Small intestine (tissue), 7 donors: ENCODE measurements at regions not wholly inside any gene's neighbourhood (a gene's known extent, or its start where the extent isn't known, plus 50 kb on each side); places are given as distances from the start of the nearest gene placed in this dataset.

Experiments
- DNase-seq, 2 donors: peaks; one replicate each; pipeline versions ENCODE4 v3.0.0 to v3.0.0-alpha.2; 2013
- FAIRE-seq: peaks from 2 replicates; lab custom pipeline; 2012; peaks lifted over from hg19 to GRCh38; lab: Jason Lieb, UNC
- H3K27ac ChIP-seq, 3 donors: one replicate each; pipeline ENCODE4 v1.5.1; 2013; ENCODE audit warnings: low read length in 2 of 3, mild to moderate bottlenecking in 2 of 3, control low read depth in 1 of 3, inconsistent platforms in 1 of 3, low read depth in 1 of 3, moderate library complexity in 1 of 3
- H3K27me3 ChIP-seq, 3 donors: one replicate each; pipeline ENCODE4 v1.6.1; 2013; ENCODE audit warnings: low read length in 3 of 3, inconsistent platforms in 1 of 3; ENCODE audit not compliant: control insufficient read depth in 3 of 3, insufficient read depth in 3 of 3
- H3K36me3 ChIP-seq, 3 donors: one replicate each; pipeline ENCODE4 v1.6.1; 2013; ENCODE audit warnings: low read length in 3 of 3, inconsistent platforms in 1 of 3, low read depth in 1 of 3, mild to moderate bottlenecking in 1 of 3, moderate library complexity in 1 of 3; ENCODE audit not compliant: control insufficient read depth in 3 of 3, insufficient read depth in 2 of 3
- H3K4me1 ChIP-seq, 3 donors: one replicate each; pipeline ENCODE4 v1.6.1; 2013; ENCODE audit warnings: low read length in 2 of 3, inconsistent platforms in 1 of 3, low read depth in 1 of 3, mild to moderate bottlenecking in 1 of 3, moderate library complexity in 1 of 3; ENCODE audit not compliant: control insufficient read depth in 3 of 3, insufficient read depth in 2 of 3
- H3K4me3 ChIP-seq, 3 donors: one replicate each; pipeline ENCODE4 v1.5.1; 2013; ENCODE audit warnings: low read length in 3 of 3, control low read depth in 1 of 3, inconsistent platforms in 1 of 3, low read depth in 1 of 3, mild to moderate bottlenecking in 1 of 3, moderate library complexity in 1 of 3
- H3K9me3 ChIP-seq, 2 donors: one replicate each; pipeline ENCODE4 v1.6.1; 2013; ENCODE audit warnings: low read depth in 1 of 2, low read length in 1 of 2; ENCODE audit not compliant: control insufficient read depth in 2 of 2, insufficient read depth in 1 of 2
- WGBS, 3 donors: extraction: QIAGEN DNeasy Blood & Tissue Kit; methylation state at CpG; one replicate each; pipeline ENCODE4 v1.1.7; 2013; 5-methylcytosine and 5-hydroxymethylcytosine counted together
- donor health status: healthy with polysubstance abuse.
- donor health status: control.
- donor health status: control.
- donor health status: Bipolar disorder and iron deficiency.
- donor health status: healthy.

- FAIRE-seq = no peak
- Histone ChIP-seq H3K27ac (no peak overlapping the region), H3K36me3 (no peaks in the 10 kb centered on the region), H3K9me3 (no peaks in the 10 kb centered on the region), H3K4me1 (no peaks in the 10 kb centered on the region), H3K27me3 (no peaks in the 10 kb centered on the region), H3K4me3 (no peak overlapping the region)
- 68 to 70% (median 68%) methylated on average over 3 of the region's 3 CpGs for WGBS, 3 donors
- no peak for DNase-seq
These were observed 599.4 kb downstream of the XIRP2 start for GRCh38 chr2:167487728-167488127.

- no peaks in the 10 kb centered on the region for H3K27me3 ChIP-seq
- no peaks in the 10 kb centered on the region for H3K36me3 ChIP-seq
- DNase-seq (no peak), FAIRE-seq (no peak)
- no peak overlapping the region for H3K4me3 ChIP-seq
- no peaks in the 10 kb centered on the region for H3K4me1 ChIP-seq
- H3K9me3 ChIP-seq = no peaks in the 10 kb centered on the region
- no peak overlapping the region for H3K27ac ChIP-seq
- WGBS, 3 donors = 58 to 76% (median 76%) methylated on average over 1 of the region's 1 CpG
These were observed 596.6 kb downstream of the XIRP2 start for GRCh38 chr2:167484875-167485274.

GRCh38 chr2:167480986-167481309 is 592.7 kb downstream of the XIRP2 start:
- no peaks in the 10 kb centered on the region for H3K27me3 ChIP-seq
- DNase-seq (no peak), FAIRE-seq (no peak)
- H3K4me1 ChIP-seq = no peaks in the 10 kb centered on the region
- H3K27ac ChIP-seq = no peak overlapping the region
- H3K4me3 ChIP-seq = no peak overlapping the region
- WGBS, 3 donors = 53 to 74% (median 60%) methylated on average over 2 of the region's 2 CpGs
- H3K9me3 ChIP-seq = no peaks in the 10 kb centered on the region
- H3K36me3 ChIP-seq = no peaks in the 10 kb centered on the region

GRCh38 chr2:167480232-167480985 is 592.1 kb downstream of the XIRP2 start:
- H3K4me1 ChIP-seq = no peaks in the 10 kb centered on the region
- 71 to 75% (median 72%) methylated on average over 6 of the region's 6 CpGs for WGBS, 3 donors
- no peak overlapping the region for H3K27ac ChIP-seq
- no peaks in the 10 kb centered on the region for H3K9me3 ChIP-seq
- H3K36me3 ChIP-seq = no peaks in the 10 kb centered on the region
- DNase-seq (no peak), FAIRE-seq (no peak)
- H3K4me3 ChIP-seq = no peak overlapping the region
- no peaks in the 10 kb centered on the region for H3K27me3 ChIP-seq

- DNase-seq = no peak
- Histone ChIP-seq H3K27me3 (no peaks in the 10 kb centered on the region), H3K9me3 (no peaks in the 10 kb centered on the region), H3K36me3 (no peaks in the 10 kb centered on the region), H3K4me3 (no peak overlapping the region), H3K4me1 (no peaks in the 10 kb centered on the region), H3K27ac (no peak overlapping the region)
- no peak for FAIRE-seq
- WGBS, 3 donors = 43 to 68% (median 51%) methylated on average over 3 of the region's 3 CpGs
These were observed 589.9 kb downstream of the XIRP2 start for GRCh38 chr2:167478196-167478595.

- no peak for FAIRE-seq
- 48 to 53% (median 51%) methylated on average over 2 of the region's 2 CpGs for WGBS, 3 donors
These were observed 587.5 kb downstream of the XIRP2 start for GRCh38 chr2:167475791-167476190.

GRCh38 chr2:167471734-167472133 is 583.5 kb downstream of the XIRP2 start:
- Histone ChIP-seq H3K27ac (no peak overlapping the region), H3K4me3 (no peak overlapping the region), H3K27me3 (no peaks in the 10 kb centered on the region), H3K4me1 (no peaks in the 10 kb centered on the region), H3K9me3 (no peaks in the 10 kb centered on the region), H3K36me3 (no peaks in the 10 kb centered on the region)
- no peak for FAIRE-seq
- no peak for DNase-seq

More at GRCh38 chr2:167475791-167476190, 587.5 kb downstream of the XIRP2 start:
- no peaks in the 10 kb centered on the region for H3K36me3 ChIP-seq
- no peaks in the 10 kb centered on the region for H3K9me3 ChIP-seq
- no peak overlapping the region for H3K4me3 ChIP-seq
- H3K27ac ChIP-seq = no peak overlapping the region
- no peaks in the 10 kb centered on the region for H3K27me3 ChIP-seq
- no peaks in the 10 kb centered on the region for H3K4me1 ChIP-seq
- DNase-seq = no peak

- no peak for DNase-seq
- Histone ChIP-seq H3K4me3 (no peak overlapping the region), H3K27ac (no peak overlapping the region), H3K36me3 (no peaks in the 10 kb centered on the region), H3K4me1 (no peaks in the 10 kb centered on the region), H3K27me3 (no peaks in the 10 kb centered on the region), H3K9me3 (no peaks in the 10 kb centered on the region)
- no peak for FAIRE-seq
These were observed 583.1 kb downstream of the XIRP2 start for GRCh38 chr2:167471332-167471731.

- H3K27ac ChIP-seq = no peak overlapping the region
- FAIRE-seq (no peak), DNase-seq (no peak)
- H3K27me3 ChIP-seq = no peaks in the 10 kb centered on the region
- 75 to 78% (median 78%) methylated on average over 3 of the region's 3 CpGs for WGBS, 3 donors
- H3K9me3 ChIP-seq = peaks cover 0 to 6% of the 10 kb centered on the region in 2 donors
- H3K4me1 ChIP-seq = no peaks in the 10 kb centered on the region
- no peaks in the 10 kb centered on the region for H3K36me3 ChIP-seq
- H3K4me3 ChIP-seq = no peak overlapping the region
These were observed 574.1 kb downstream of the XIRP2 start for GRCh38 chr2:167462379-167462778.
